Mucosa of descending colon (tissue), 3 donors: ENCODE measurements at regions not wholly inside any gene's neighbourhood (a gene's known extent, or its start where the extent isn't known, plus 50 kb on each side); places are given as distances from the start of the nearest gene placed in this dataset.
A peak's percentile ranks its signal among the peaks of the same experiment; 100 is the strongest.
"Not testable (repeated sequence)": the region's sequence is repeated elsewhere in the genome, so short reads cannot be mapped to it uniquely, and the experiment has no call there.

Experiments used
- ATAC-seq: fragments of 200-7000 bp; cut with Tn5 transposase; one replicate; pipeline ENCODE4 v1.9.1; 2020; ENCODE audit warnings: mild to moderate bottlenecking, moderate library complexity
- DNase-seq, 3 donors: peaks; one replicate each; pipeline ENCODE4 v3.0.0-alpha.2; 2020
- H3K36me3 ChIP-seq: fragments of 200-600 bp; one replicate; pipeline ENCODE4 v1.8.0; 2021; ENCODE audit warnings: low read depth, mild to moderate bottlenecking
- H3K4me1 ChIP-seq: fragments of 200-600 bp; one replicate; pipeline ENCODE4 v1.8.0; 2021; ENCODE audit warnings: low read depth, mild to moderate bottlenecking
- H3K4me3 ChIP-seq: fragments of 200-600 bp; one replicate; pipeline ENCODE4 v1.8.0; 2021; ENCODE audit warnings: mild to moderate bottlenecking
- H3K9me3 ChIP-seq: fragments of 200-600 bp; one replicate; pipeline ENCODE4 v1.8.0; 2021; ENCODE audit warnings: mild to moderate bottlenecking
- intact Hi-C, 2 donors: fragments of 100-400 bp; cut with DNase I in 1 of 2; cut with micrococcal nuclease in 1 of 2; formaldehyde crosslinking; loops; one replicate each; pipeline versions ENCODE4 v1.11.0 to v1.11.1; 2022; cut with DNase I, micrococcal nuclease
- TF ChIP-seq, protein P1 (sequence below): fragments of 200-600 bp; IDR thresholded peaks from one replicate; pipeline ENCODE4 v1.8.0; 2022; ENCODE audit warnings: antibody characterized with exemption, mild to moderate bottlenecking
- donor health status: DM: no; HTN: no; CAD: no; lungs with moderate emphysema.
- donor health status: DM: no; HTN: no; CAD: no.
- donor health status: DM: no; HTN: yes; CAD: no.

DNA sequence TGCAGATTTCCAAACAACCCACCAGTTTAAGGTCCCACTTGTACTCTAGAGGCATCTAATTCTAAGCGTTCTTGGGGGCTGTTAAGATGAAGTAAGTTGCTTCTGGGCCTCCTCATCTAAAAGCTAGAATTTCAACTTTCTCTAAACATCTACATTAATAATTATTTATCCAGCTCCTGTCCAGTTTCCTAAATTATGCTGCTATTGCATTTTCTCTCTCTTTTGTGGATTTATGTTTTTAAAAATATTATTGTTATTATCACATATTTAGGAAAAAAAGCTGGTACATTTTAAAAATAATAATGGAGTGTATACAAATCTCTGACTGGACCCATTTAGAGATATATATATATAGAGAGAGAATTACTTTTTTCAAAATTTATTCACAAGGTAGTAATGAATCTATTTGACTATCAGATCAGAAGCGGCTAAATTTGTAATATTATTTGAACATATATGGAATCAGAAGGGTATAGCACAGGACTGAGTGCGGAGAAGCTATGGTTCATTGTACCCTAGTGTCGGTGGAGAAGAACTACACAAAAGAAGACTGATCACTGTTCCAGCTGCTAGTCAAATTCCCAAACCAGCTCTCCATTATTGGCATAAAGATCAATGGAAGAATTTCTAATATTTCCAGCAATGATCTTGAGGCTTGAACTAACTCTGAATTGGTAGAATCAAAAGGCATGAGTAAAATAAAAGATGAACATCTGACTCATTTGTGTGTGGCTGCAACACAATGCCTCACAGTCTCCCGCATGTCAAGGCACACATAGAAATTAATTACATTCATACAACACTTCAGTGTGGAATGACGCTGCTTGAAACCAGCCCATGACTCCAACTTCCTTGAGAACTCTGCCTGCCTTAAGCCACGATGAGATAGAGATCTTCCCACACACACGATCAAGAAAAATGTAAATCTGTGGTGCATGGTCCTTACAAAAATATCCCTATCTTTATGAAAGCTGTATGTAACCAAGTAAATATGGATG lies 433.4 kb upstream of the OR4E1 start:
- H3K36me3 ChIP-seq: no peaks in the 10 kb centered on the region
- ATAC-seq (no peak), DNase-seq (no peak)
- H3K9me3 ChIP-seq: no peaks in the 10 kb centered on the region
- no peaks in the 10 kb centered on the region for H3K4me1 ChIP-seq
- no peak overlapping the region for H3K4me3 ChIP-seq
- TF ChIP-seq, protein P1, sequence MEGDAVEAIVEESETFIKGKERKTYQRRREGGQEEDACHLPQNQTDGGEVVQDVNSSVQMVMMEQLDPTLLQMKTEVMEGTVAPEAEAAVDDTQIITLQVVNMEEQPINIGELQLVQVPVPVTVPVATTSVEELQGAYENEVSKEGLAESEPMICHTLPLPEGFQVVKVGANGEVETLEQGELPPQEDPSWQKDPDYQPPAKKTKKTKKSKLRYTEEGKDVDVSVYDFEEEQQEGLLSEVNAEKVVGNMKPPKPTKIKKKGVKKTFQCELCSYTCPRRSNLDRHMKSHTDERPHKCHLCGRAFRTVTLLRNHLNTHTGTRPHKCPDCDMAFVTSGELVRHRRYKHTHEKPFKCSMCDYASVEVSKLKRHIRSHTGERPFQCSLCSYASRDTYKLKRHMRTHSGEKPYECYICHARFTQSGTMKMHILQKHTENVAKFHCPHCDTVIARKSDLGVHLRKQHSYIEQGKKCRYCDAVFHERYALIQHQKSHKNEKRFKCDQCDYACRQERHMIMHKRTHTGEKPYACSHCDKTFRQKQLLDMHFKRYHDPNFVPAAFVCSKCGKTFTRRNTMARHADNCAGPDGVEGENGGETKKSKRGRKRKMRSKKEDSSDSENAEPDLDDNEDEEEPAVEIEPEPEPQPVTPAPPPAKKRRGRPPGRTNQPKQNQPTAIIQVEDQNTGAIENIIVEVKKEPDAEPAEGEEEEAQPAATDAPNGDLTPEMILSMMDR: no peak
- intact Hi-C loops: no loop called here

DNA sequence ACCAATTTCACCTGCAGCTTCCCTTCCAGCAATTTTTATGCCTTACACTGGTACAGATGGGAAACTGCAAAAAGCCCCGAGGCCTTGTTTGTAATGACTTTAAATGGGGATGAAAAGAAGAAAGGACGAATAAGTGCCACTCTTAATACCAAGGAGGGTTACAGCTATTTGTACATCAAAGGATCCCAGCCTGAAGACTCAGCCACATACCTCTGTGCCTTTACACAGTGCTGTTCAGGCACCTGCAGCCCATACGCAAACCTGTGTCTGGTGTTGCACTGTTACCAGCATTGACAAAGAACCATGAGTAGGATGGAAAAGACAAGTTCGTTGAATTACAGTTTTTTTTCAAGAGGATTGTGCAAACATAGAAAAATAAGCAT lies 432.0 kb upstream of the OR4E1 start:
- TF ChIP-seq, protein P1: no peak
- Histone ChIP-seq H3K36me3 (no peaks in the 10 kb centered on the region), H3K4me1 (no peaks in the 10 kb centered on the region), H3K4me3 (no peak overlapping the region), H3K9me3 (no peaks in the 10 kb centered on the region)
- ATAC-seq (no peak), DNase-seq (no peak)
- intact Hi-C loops: no loop called here

DNA sequence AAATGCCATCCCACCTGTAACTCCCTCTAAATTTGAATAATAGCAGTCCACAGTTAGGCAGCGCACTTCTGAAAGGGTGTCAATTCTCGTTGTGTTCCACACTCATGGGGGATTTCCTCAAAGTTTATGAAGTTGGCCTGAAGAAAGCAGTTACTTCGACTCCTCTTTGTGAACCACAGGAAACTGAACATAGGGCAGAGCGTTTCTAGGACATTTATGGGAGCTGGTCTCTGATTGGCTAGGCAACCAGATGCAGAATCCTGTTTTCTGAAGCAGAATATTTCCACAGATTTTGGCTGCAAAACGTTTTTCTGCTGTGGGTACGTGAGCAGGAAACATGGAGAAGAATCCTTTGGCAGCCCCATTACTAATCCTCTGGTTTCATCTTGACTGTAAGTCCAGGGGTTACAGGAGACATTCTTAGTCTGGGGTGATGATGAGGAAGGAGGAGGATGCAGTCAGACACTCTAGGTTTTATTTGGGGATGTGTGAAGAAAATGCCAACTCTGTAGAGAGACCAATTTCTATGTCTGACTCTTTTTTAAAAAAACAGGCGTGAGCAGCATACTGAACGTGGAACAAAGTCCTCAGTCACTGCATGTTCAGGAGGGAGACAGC lies 431.5 kb upstream of the OR4E1 start:
- ATAC-seq (no peak), DNase-seq (no peak)
- Histone ChIP-seq H3K4me1 (no peaks in the 10 kb centered on the region), H3K36me3 (no peaks in the 10 kb centered on the region), H3K9me3 (no peaks in the 10 kb centered on the region), H3K4me3 (no peak overlapping the region)
- TF ChIP-seq, protein P1: no peak
- intact Hi-C loops: no loop called here

DNA sequence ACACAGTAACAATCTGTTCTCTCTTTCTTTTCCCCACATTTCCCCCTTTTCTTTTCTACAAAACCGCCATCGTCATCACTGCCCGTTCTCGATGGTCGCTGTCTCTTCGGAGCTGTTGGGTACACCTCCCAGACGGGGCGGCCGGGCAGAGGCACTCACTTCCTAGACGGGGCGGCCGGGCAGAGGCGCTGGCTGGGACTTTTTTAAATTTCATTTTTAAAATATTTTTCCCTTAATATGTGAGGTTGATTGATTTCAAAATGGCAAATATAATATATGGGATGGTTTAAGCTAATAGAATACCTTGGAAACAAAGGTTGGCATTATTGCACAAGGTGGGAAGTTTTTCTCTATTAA lies 427.1 kb upstream of the OR4E1 start:
- ATAC-seq, H3K9me3 ChIP-seq, DNase-seq, H3K4me1 ChIP-seq, intact Hi-C loops, H3K36me3 ChIP-seq, H3K4me3 ChIP-seq: not testable (repeated sequence)

DNA sequence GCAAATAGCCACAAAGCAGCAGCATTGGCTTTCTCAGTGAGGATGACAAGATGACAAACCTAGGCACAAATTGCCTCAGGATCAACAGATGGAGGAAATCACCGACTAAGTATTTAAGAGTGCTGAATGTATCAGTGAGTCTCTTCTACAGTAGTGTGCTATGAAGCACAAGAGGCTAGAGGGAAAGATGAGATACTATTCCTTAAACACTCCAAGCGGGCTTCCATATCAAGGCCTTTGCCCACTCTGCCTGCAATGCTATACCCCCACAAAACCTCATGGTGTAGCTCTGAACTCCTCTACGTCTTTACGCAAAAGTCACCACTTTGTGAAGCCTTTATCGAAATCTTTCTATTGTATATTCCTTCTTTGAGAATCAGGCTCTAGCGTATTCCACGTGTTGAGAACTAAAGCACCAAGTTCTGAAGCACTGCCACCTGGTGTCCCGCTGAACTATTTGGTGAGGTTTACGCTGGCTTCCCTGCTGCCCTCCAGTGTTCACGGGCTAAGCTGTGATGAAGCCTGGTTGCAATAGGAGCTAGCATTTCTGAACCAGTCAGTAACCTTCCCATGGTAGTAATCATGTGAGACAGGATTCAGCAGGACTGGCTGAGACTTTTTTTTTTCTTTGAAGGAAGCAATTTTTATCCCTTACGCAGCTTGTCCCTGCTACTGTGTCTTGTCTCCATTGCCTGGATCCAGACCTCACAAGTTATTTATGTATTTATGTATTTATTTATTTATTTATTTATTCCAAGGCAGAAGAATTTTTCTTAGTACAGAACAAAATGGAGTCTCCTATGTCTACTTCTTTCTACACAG lies 426.5 kb upstream of the OR4E1 start:
- no peak overlapping the region for H3K4me3 ChIP-seq
- H3K9me3 ChIP-seq: no peaks in the 10 kb centered on the region
- DNase-seq (peak; percentile 44 to 66 (median 47)), ATAC-seq (peak; percentile 86)
- intact Hi-C loops: no loop called here
- H3K36me3 ChIP-seq: no peaks in the 10 kb centered on the region
- TF ChIP-seq, protein P1: no peak
- H3K4me1 ChIP-seq: no peaks in the 10 kb centered on the region
